CD4-positive, alpha-beta T cell (primary cell): ENCODE measurements at regions not wholly inside any gene's neighbourhood (a gene's known extent, or its start where the extent isn't known, plus 50 kb on each side); places are given as distances from the start of the nearest gene placed in this dataset.
"Not testable (repeated sequence)": the region's sequence is repeated elsewhere in the genome, so short reads cannot be mapped to it uniquely, and the experiment has no call there.

Experiments used
- ATAC-seq: fragments of 200-7000 bp; cut with Tn5 transposase; one replicate; pipeline ENCODE4 v1.10.0; 2022; ENCODE audit warnings: mild to moderate bottlenecking; ENCODE audit not compliant: poor library complexity
- CTCF ChIA-PET: fragments of 350-600 bp; sonication (Branson Sonifier 250); formaldehyde crosslinking; loops from one replicate; lab custom pipeline; 2021; ENCODE audit warnings: antibody characterized with exemption, inconsistent platforms; lab: Charles Lee
- POLR2A ChIA-PET: fragments of 350-600 bp; sonication (Branson Sonifier 250); formaldehyde crosslinking; loops from one replicate; lab custom pipeline; 2021; ENCODE audit warnings: antibody characterized with exemption, inconsistent platforms; lab: Charles Lee
- DNase-seq, 14 experiments: peaks; one replicate each; pipeline ENCODE4 v3.0.0-alpha.2; 2013 to 2020; ENCODE audit warnings: mixed read lengths in 2 of 14
- H3K27ac ChIP-seq, 2 donors: one replicate each; pipeline versions ENCODE4 v1.5.1 to v1.7.0; 2013; ENCODE audit warnings: low read length in 2 of 2, low read depth in 1 of 2, mild to moderate bottlenecking in 1 of 2
- H3K27me3 ChIP-seq, 2 experiments: 1 replicate in 1 of 2; 2 replicates in 1 of 2; pipeline versions ENCODE4 v1.6.1 to v1.7.0; 2013; ENCODE audit warnings: low read length in 2 of 2, control low read depth in 1 of 2, mild to moderate bottlenecking in 1 of 2, moderate library complexity in 1 of 2; ENCODE audit not compliant: insufficient read depth in 2 of 2, control insufficient read depth in 1 of 2
- H3K36me3 ChIP-seq: one replicate; pipeline ENCODE4 v1.6.1; 2013; ENCODE audit warnings: low read length, control low read depth; ENCODE audit not compliant: insufficient read depth
- H3K4me1 ChIP-seq: one replicate; pipeline ENCODE4 v1.6.1; 2013; ENCODE audit warnings: low read length, control low read depth; ENCODE audit not compliant: insufficient read depth
- H3K4me3 ChIP-seq: one replicate; pipeline ENCODE4 v1.5.1; 2013; ENCODE audit warnings: mild to moderate bottlenecking, low read length, moderate library complexity
- H3K9me3 ChIP-seq, 2 experiments: 1 replicate in 1 of 2; 2 replicates in 1 of 2; pipeline versions ENCODE4 v1.6.1 to v1.7.0; 2013; ENCODE audit warnings: low read length in 2 of 2, mild to moderate bottlenecking in 2 of 2, control low read depth in 1 of 2, moderate library complexity in 1 of 2; ENCODE audit not compliant: control insufficient read depth in 1 of 2, insufficient read depth in 1 of 2
- H3K27ac Mint-ChIP-seq: one replicate; pipeline ENCODE4 v1.8.0; 2020; ENCODE audit warnings: mixed read lengths
- H3K27me3 Mint-ChIP-seq: one replicate; pipeline ENCODE4 v1.8.0; 2021; ENCODE audit warnings: mixed read lengths
- H3K36me3 Mint-ChIP-seq: one replicate; pipeline ENCODE4 v1.8.0; 2021; ENCODE audit warnings: low read depth, mixed read lengths
- H3K4me1 Mint-ChIP-seq: one replicate; pipeline ENCODE4 v1.8.0; 2021; ENCODE audit warnings: low read depth, mixed read lengths
- H3K4me3 Mint-ChIP-seq: one replicate; pipeline ENCODE4 v1.8.0; 2020; ENCODE audit warnings: mild to moderate bottlenecking, mixed read lengths
- H3K9me3 Mint-ChIP-seq: one replicate; pipeline ENCODE4 v1.8.0; 2020; ENCODE audit warnings: mixed read lengths
- CTCF ChIP-seq: fragments of 200-600 bp; IDR thresholded peaks from one replicate; pipeline ENCODE4 v1.8.0; 2022; ENCODE audit warnings: antibody characterized with exemption, mild to moderate bottlenecking
- intact Hi-C, 2 experiments: fragments of 100-400 bp; cut with DNase I in 1 of 2; cut with micrococcal nuclease in 1 of 2; formaldehyde crosslinking; loops; one replicate each; pipeline versions ENCODE4 v1.15.1 to v1.9.0; 2023 to 2025; cut with DNase I, micrococcal nuclease

GRCh38 chr2:176902454-176902853 lies 310.1 kb upstream of the HNRNPA3 start:
- no peak overlapping the region for H3K27ac ChIP-seq
- Mint-ChIP-seq H3K9me3 (no peaks in the 10 kb centered on the region), H3K4me1 (no peaks in the 10 kb centered on the region), H3K36me3 (no peaks in the 10 kb centered on the region), H3K27ac (no peak overlapping the region), H3K4me3 (no peak overlapping the region), H3K27me3 (no peaks in the 10 kb centered on the region)
- DNase-seq (no peak), ATAC-seq (no peak)
- intact Hi-C loops: no loop called here
- no peak for TF ChIP-seq CTCF
- H3K36me3 ChIP-seq: no peaks in the 10 kb centered on the region
- H3K27me3 ChIP-seq: no peaks in the 10 kb centered on the region
- no peak overlapping the region for H3K4me3 ChIP-seq
- no peaks in the 10 kb centered on the region for H3K4me1 ChIP-seq
- ChIA-PET CTCF (no interaction called here), POLR2A (no interaction called here)
- H3K9me3 ChIP-seq: no peaks in the 10 kb centered on the region

GRCh38 chr2:176904053-176904452 lies 308.5 kb upstream of the HNRNPA3 start:
- H3K4me1 ChIP-seq, H3K27me3 Mint-ChIP-seq, H3K36me3 Mint-ChIP-seq, H3K27me3 ChIP-seq, H3K9me3 ChIP-seq, DNase-seq, H3K27ac ChIP-seq, H3K36me3 ChIP-seq, H3K4me3 Mint-ChIP-seq, H3K27ac Mint-ChIP-seq, POLR2A ChIA-PET, intact Hi-C loops, CTCF ChIA-PET, H3K4me3 ChIP-seq, H3K4me1 Mint-ChIP-seq, ATAC-seq, H3K9me3 Mint-ChIP-seq: not testable (repeated sequence)

- DNase-seq (no peak), ATAC-seq (no peak)
- POLR2A ChIA-PET: no interaction called here
- Histone ChIP-seq H3K4me1 (no peaks in the 10 kb centered on the region), H3K27ac (no peak overlapping the region), H3K27me3 (no peaks in the 10 kb centered on the region), H3K9me3 (no peaks in the 10 kb centered on the region), H3K4me3 (no peak overlapping the region), H3K36me3 (no peaks in the 10 kb centered on the region)
- TF ChIP-seq CTCF: no peak
- intact Hi-C loops: no loop called here
- Mint-ChIP-seq H3K4me1 (no peaks in the 10 kb centered on the region), H3K9me3 (no peaks in the 10 kb centered on the region), H3K4me3 (no peak overlapping the region), H3K27ac (no peak overlapping the region), H3K27me3 (no peaks in the 10 kb centered on the region), H3K36me3 (no peaks in the 10 kb centered on the region)
- CTCF ChIA-PET: interaction anchor here (0.6 kb wide), 1 partner anchor 269 kb away, joined by 3 read pairs; no protein-coding TSS in a partner anchor
Observed at GRCh38 chr2:176907341-176907740, 305.3 kb upstream of the HNRNPA3 start.

GRCh38 chr2:176910828-176911227 lies 301.8 kb upstream of the HNRNPA3 start:
- TF ChIP-seq CTCF: no peak
- ATAC-seq: no peak

More at GRCh38 chr2:176910828-176911227, 301.8 kb upstream of the HNRNPA3 start:
- no peaks in the 10 kb centered on the region for H3K36me3 Mint-ChIP-seq
- Histone ChIP-seq H3K4me3 (no peak overlapping the region), H3K27me3 (no peaks in the 10 kb centered on the region), H3K4me1 (no peaks in the 10 kb centered on the region), H3K9me3 (no peaks in the 10 kb centered on the region), H3K27ac (no peak overlapping the region), H3K36me3 (no peaks in the 10 kb centered on the region)
- H3K27ac Mint-ChIP-seq: no peak overlapping the region
- H3K9me3 Mint-ChIP-seq: no peaks in the 10 kb centered on the region
- no peaks in the 10 kb centered on the region for H3K4me1 Mint-ChIP-seq
- DNase-seq: no peak
- peaks cover 9% of the 10 kb centered on the region for H3K27me3 Mint-ChIP-seq
- ChIA-PET CTCF (interaction anchor here (0.6 kb wide), 1 partner anchor 1958 kb away, joined by 6 read pairs; no protein-coding TSS in a partner anchor), POLR2A (no interaction called here)
- H3K4me3 Mint-ChIP-seq: no peak overlapping the region
- intact Hi-C loops: no loop called here
